ENCODE measurements at regions not wholly inside any gene's neighbourhood (a gene's known extent, or its start where the extent isn't known, plus 50 kb on each side); places are given as distances from the start of the nearest gene placed in this dataset.

DNA sequence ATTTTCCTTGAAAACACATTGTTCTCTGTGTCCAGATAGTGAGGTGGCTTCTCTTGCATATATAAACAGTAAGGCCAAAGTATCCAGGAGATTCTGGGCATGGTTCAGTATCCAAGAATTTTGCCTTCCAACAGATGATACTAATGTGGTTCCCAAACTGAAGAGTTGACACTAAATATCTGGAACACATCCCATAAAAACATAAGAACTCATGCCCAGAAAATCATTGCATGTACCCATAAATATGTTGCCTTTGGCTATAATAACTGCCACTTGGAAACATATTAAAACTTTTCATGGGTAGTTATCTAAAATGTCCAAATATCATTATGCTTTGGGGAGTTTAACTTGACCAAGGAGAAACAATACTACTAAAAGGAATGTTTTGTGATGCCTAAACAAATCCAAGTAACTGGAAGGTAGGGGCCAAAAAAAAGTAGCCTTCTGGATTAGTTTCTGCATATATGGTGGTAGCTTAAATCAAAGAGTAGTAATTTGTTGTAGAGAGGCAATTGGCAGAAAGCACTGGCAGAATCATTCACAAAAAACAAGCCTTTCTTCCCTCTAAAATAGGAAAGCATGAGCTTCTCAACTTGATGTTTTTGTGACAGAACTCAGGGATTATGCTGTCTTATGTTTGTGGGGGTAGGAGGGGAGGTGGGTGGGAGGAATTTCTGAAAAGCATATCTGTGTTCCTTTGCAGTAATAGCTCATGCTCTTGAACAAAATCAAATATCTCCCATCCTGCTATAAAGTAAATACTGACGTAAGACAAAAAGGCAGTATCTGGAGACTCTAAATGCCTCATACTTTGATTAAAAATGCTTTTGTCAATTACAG is 753.9 kb downstream of the TUSC7 start:
- no peak for DNase-seq

DNA sequence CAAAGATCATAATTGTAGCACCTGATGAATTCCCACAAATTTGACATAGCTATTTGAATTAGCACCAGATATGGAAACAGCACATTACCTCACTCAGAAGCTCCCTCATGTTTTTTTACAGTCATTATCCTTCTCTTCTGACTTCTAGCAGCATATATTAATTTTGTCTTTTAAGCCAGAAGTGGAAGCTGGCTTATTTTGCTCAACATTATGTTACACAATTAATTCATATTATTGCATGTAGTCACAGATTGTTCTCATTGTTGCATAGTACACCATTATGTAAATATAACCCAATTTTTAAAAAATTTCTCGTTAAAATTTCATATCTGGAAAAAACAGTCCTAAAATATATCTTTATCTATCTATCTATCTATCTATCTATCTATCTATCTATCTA is 762.3 kb downstream of the TUSC7 start:
- DNase-seq = no peak

GRCh38 chr3:117473981-117474538 is 764.5 kb downstream of the TUSC7 start:
- DNase-seq = no peak

DNA sequence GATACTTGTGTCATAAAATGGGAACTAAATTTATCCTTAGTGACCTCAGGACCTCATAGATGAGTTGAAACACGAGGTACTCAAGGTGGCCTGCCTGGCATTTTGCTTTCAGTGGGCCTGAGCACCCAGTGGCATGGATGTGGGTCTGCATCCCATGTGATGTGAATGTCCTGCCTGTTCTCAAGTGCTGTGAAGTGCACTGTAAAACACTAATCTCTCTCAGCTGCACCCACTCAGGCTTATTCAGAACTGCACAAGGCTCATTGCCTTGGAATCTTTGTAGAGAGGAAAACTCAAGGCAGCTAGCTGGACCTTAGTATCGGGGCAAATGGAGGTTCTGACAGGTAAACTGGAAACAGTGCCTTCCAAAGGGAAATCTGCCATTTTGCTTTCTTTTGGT is 767.0 kb downstream of the TUSC7 start:
- no peak for DNase-seq

- DNase-seq = no peak
These were observed 767.7 kb downstream of the TUSC7 start for GRCh38 chr3:117477214-117477755.

GRCh38 chr3:117479095-117479494 is 769.5 kb downstream of the TUSC7 start:
- no peak for DNase-seq

GRCh38 chr3:117480525-117480924 is 770.9 kb downstream of the TUSC7 start:
- DNase-seq = no peak

- DNase-seq = no peak
These were observed 771.4 kb downstream of the TUSC7 start for GRCh38 chr3:117480972-117481371.

DNA sequence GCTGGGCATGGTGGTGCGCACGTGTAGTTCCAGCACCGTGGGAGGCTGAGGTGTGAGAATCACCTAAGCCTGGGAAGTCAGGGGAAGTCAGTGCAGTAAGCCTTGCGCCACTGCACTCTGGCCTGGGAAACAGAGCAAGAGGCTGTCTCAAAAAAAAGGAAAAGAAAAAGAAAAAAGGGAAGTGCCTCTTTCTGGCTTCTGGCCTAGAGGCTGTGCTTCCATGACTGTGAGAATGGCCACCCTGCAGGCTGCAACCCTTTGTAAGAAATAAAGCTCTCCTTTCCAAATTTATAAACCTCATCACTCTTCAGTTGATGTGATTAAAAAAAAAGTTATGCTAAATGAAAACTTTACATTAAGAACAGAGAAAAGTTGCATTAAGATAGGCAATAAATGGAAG is 774.3 kb downstream of the TUSC7 start:
- DNase-seq = no peak

DNA sequence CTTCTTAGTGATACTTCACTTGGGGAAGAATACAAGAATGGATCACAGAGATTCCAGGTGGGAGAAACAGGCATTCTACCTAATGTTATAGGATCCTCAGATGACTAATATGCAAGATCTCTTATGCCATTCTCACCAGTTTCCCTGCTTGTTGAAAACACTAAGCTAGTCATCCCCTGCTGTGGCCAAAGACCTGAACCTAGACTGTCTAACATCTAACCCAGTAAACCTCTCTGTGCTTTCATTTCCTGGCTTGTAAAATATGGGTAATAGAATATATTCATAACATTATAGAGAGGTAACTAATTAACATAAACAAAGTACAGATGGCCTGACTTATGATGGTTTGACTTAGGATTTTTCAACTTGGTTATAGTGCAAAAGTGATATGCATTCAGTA is 776.3 kb downstream of the TUSC7 start:
- DNase-seq = no peak

GRCh38 chr3:117486719-117487716 is 777.4 kb downstream of the TUSC7 start:
- no peak for DNase-seq

DNA sequence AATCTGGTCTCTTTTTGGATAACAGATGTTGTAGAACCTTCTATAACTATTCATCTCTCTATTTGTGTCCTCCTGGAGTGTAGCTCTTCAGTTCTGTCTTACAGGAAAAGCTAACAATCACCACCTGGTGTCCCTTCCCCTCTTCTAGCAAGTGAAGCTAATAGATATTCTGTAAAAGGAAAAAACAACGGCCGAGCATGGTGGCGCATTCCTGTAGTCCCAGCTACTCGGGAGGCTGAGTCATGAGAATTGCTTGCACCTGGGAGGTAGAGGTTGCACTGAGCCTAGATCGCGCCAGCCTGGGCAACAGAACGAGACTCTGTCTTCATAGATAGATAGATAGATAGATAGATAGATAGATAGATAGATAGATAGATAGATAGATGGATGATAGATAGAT is 779.4 kb downstream of the TUSC7 start:
- DNase-seq = no peak

GRCh38 chr3:117489663-117490079 is 780.1 kb downstream of the TUSC7 start:
- no peak for DNase-seq

DNA sequence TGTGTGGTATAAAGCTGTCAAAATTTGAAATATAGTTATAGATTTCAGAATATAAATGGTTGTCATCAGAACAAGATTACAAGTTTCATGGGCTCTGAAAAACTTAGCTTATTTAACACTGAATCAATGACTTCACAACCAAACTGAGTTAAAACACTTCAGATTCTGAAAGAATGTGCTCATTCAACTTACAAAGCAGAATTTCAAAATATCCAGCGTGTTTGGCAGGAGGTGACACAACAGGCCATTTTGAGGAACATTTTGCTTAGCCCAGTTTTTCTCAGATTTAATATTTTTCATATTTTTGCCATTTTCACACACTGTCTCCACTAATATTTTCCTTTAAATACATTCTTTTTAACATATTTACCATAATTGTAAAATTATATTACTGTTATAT is 781.1 kb downstream of the TUSC7 start:
- DNase-seq = no peak

- DNase-seq = no peak
These were observed 786.0 kb downstream of the TUSC7 start for GRCh38 chr3:117495620-117496019.

DNA sequence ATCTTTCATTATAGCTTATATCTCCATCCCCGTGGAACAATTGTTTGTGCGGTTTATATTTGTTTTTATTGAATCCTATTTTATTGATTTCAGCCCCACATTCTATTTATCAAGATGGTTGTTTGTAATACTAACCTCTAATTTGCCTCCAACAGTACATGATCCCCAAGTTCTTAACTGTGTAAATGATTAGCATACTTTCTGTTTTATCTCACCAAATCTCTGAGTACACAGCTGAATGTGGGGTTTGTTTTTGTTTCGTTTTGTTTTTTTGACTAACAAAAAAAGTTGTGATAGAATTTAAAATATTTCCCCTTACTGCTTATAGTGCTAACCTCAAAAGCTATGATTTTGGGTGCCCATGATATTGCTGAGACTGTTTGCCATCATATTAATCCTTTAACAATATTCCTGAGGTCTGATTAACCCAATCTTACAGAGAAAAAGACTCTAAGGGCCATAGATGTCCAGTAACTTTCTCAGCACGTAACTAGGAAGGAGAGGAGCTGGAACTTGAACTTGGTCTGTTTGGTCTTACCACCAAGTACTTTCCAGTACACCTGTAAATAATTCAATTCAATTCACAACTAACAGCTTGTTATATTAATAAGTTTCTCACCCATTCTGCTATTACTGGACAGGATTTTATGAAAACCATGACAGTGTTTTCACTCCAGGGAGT is 789.8 kb downstream of the TUSC7 start:
- DNase-seq = no peak

GRCh38 chr3:117507958-117508357 is 798.4 kb downstream of the TUSC7 start:
- no peak for DNase-seq

DNA sequence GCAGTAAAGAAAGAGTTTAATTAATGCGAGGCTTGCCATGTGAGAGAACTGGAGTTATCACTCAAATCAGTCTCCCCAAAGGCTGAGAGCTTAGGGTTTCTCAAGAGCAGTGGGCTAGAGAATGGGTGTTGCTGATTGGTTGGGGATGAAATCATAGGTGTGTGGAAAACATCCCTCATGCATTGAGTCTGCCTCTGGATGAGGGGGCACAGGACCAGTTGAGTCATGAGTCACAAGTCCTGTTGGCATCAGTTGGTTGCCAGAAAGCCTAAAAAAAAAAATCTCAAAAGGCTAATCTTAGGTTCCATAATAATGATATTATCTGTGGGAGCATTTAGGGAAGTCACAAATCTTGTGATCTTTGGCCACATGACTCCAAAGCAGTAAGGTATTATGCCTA is 800.3 kb downstream of the TUSC7 start:
- no peak for DNase-seq

DNA sequence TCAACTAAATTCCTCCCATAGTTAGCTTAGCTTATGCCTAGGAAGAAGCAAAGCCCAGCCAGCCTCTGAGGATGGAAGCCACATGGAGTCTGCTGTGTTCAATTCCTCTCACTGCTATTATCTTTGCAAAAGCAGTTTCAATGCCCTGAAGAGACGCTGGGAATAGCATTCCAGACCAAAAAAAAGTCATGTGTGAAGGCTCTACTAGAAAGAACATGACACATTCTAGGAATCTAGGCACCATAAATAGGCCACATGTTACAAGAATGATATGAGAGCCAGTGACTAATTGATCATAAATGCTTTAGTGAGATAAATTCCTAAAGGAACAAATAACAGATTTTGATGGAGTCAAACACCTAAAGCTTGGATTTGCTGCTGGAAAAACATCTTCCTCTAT is 800.8 kb downstream of the TUSC7 start:
- no peak for DNase-seq

DNA sequence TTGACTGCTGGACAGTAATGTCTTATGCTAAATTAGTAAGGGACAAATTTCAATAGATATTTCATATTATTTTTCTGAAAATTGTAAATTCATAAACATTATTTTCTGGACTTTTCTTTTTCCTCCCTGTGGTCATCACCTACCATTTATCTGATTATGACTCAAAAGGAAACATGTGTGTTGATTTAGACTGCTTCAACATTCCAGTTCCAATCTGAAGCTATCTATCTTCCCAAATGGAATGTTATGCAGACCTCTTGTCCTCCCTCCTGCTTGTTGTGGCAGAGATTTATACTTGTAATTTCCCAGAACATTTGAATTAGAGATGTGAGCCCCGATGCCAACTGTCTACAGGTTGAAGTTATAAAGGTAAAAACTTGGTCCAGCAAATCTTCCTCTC is 803.4 kb downstream of the TUSC7 start:
- no peak for DNase-seq

- no peak for DNase-seq
These were observed 805.7 kb downstream of the TUSC7 start for GRCh38 chr3:117515309-117515708.

DNA sequence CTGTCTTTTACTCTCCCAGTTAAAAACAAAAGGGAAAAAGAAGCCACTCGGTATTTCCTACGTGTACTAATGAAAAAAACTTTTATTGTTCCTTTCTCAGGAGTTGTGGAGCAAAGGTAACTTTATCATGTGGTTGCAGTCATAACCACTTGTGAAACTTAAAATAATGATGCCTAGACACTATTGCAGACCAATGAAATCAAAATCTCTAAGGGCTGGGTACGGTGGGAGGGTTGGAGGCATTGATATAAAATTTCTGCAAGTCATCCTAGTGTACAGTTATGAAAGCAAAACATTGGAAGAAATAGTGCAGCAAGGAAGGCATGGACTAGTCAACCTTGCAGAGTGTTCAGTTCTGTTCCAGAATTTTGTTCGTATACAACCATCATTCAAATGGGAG is 808.8 kb downstream of the TUSC7 start:
- no peak for DNase-seq

Measured in muscle of arm (tissue), 1 donor.